Erythroblast (primary cell): ENCODE measurements at regions not wholly inside any gene's neighbourhood (a gene's known extent, or its start where the extent isn't known, plus 50 kb on each side); places are given as distances from the start of the nearest gene placed in this dataset.

Experiments
- GATA1 ChIP-seq: IDR thresholded peaks from 2 replicates; pipeline ENCODE4 v1.6.1; 2011; ENCODE audit warnings: low read depth, mild to moderate bottlenecking, control low read depth, low read length, moderate library complexity
- POLR2A ChIP-seq: IDR thresholded peaks from 2 replicates; pipeline ENCODE4 v1.6.1; 2011; ENCODE audit warnings: mild to moderate bottlenecking, low read length

GRCh38 chr3:157705258-157705657, 202.0 kb upstream of the VEPH1 start:
- TF ChIP-seq POLR2A (no peak), GATA1 (no peak)
